Prostate gland (tissue), 2 donors: ENCODE measurements at regions not wholly inside any gene's neighbourhood (a gene's known extent, or its start where the extent isn't known, plus 50 kb on each side); places are given as distances from the start of the nearest gene placed in this dataset.

Experiments
- CTCF ChIP-seq, 4 experiments: fragments of 200-600 bp in 2 of 4; fragments of 450-650 bp in 2 of 4; sonication (generic) in 2 of 4; IDR thresholded peaks; 1 replicate in 3 of 4; 2 replicates in 1 of 4; pipeline ENCODE4 v1.5.1; 2016 to 2019; ENCODE audit warnings: antibody characterized with exemption in 4 of 4, mild to moderate bottlenecking in 2 of 4, moderate library complexity in 2 of 4
- POLR2A ChIP-seq: fragments of 450-650 bp; IDR thresholded peaks from one replicate; pipeline ENCODE4 v1.6.1; 2016; ENCODE audit warnings: antibody characterized with exemption, mild to moderate bottlenecking
- POLR2AphosphoS5 ChIP-seq: sonication (generic); formaldehyde crosslinking; IDR thresholded peaks from one replicate; pipeline ENCODE4 v1.6.1; 2017; ENCODE audit warnings: antibody characterized with exemption

- TF ChIP-seq POLR2A (no peak), CTCF (IDR thresholded peaks at IDR 0.05) (no peak), POLR2AphosphoS5 (no peak)
These were observed 296.5 kb upstream of the GYPC start for GRCh38 chr2:126359494-126359893.
